ENCODE measurements at regions not wholly inside any gene's neighbourhood (a gene's known extent, or its start where the extent isn't known, plus 50 kb on each side); places are given as distances from the start of the nearest gene placed in this dataset.

DNA sequence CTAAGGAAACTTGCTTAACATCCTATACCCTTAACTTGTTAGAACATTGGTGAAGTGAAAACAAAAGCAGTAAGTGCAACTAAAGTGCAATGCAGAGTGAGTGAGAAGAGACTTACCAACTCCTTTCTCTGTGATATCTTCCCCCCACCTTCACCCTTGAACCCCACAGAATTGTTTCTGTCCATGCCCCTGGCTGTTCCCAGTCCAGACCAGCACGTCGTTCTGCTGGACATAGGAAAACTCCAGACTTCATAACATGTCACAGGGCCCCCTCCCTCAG is 91.9 kb downstream of the DAD1 start:
- Histone ChIP-seq H2AFZ (ENCODE audit: low read length) (no peak overlapping the region), H3K36me3 (ENCODE audit: low read depth, low read length) (no peaks in the 10 kb centered on the region), H3K79me2 (ENCODE audit: low read length) (no peaks in the 10 kb centered on the region), H3K4me1 (ENCODE audit: insufficient read depth, low read length) (no peaks in the 10 kb centered on the region), H3K9ac (ENCODE audit: low read length) (no peak overlapping the region), H3K4me2 (ENCODE audit: low read length) (no peak overlapping the region), H3K9me3 (ENCODE audit: low read length) (no peaks in the 10 kb centered on the region), H3K9me2 (replicated peaks; ENCODE audit: low read length) (no peaks in the 10 kb centered on the region), H3K27me3 (ENCODE audit: low read length) (peaks cover 4% of the 10 kb centered on the region; the same call in 1 of the 2 replicates), H3K4me3 (ENCODE audit: low read length) (no peak overlapping the region), H3K27ac (ENCODE audit: low read length) (no peak overlapping the region), H4K20me1 (ENCODE audit: low read length) (no peaks in the 10 kb centered on the region), H3F3A (ENCODE audit: low read length, unreplicated experiment) (no peaks in the 10 kb centered on the region)
- intact Hi-C loops (cut with micrococcal nuclease), result no loop called here
- CTCF ChIA-PET, result no interaction called here
- no peak for DNase-seq
- BruUV-seq (replicated peaks), result no TSS peak
- ATAC-seq, result no peak
- TF ChIP-seq, protein P1, sequence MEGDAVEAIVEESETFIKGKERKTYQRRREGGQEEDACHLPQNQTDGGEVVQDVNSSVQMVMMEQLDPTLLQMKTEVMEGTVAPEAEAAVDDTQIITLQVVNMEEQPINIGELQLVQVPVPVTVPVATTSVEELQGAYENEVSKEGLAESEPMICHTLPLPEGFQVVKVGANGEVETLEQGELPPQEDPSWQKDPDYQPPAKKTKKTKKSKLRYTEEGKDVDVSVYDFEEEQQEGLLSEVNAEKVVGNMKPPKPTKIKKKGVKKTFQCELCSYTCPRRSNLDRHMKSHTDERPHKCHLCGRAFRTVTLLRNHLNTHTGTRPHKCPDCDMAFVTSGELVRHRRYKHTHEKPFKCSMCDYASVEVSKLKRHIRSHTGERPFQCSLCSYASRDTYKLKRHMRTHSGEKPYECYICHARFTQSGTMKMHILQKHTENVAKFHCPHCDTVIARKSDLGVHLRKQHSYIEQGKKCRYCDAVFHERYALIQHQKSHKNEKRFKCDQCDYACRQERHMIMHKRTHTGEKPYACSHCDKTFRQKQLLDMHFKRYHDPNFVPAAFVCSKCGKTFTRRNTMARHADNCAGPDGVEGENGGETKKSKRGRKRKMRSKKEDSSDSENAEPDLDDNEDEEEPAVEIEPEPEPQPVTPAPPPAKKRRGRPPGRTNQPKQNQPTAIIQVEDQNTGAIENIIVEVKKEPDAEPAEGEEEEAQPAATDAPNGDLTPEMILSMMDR (conservative IDR thresholded peaks at IDR 0.05; ENCODE audit: low read depth, low read length), result no peak
- no peak for TF ChIP-seq EZH2 (IDR thresholded peaks at IDR 0.05; ENCODE audit: low read length, unreplicated experiment)
- no peak for TF ChIP-seq EZH2phosphoT487 (IDR thresholded peaks at IDR 0.05; ENCODE audit: borderline replicate concordance, low read length)
- POLR2A ChIA-PET (ENCODE audit: unreplicated experiment), result no interaction called here

DNA sequence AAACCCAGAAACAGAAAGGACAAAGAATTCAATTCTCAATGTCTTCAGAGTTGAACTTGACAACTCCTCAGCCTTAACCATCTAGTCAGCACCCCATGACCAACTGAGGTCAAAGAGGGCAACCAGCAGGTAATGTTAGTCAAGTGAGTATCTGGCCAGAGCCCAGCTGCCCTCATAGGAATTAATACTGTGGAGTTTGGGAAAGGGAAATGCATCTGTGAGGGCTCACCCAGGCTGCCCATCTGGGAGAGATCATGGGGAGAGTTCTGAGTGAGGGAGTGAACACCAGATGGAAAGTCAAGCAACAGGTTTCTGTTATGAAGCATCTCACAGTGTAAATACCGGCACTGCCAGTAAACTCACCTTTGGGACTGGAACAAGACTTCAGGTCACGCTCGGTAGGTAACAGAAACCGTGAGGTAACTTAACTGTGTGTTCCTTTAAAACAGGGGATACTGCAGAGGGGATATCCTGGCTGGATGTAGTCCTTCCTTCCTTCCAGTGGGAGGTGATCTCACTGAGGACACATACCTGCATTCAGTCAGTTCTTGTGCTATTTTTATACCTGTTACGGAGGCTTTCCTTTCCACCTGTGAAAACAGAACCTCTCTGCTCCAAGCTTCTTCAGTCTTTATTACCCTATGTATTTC is 94.4 kb downstream of the DAD1 start:
- Histone ChIP-seq H3K9me2 (replicated peaks; ENCODE audit: low read length) (no peaks in the 10 kb centered on the region), H3K79me2 (ENCODE audit: low read length) (no peaks in the 10 kb centered on the region), H3K4me2 (ENCODE audit: low read length) (no peak overlapping the region), H3K36me3 (ENCODE audit: low read depth, low read length) (no peaks in the 10 kb centered on the region), H3K4me1 (ENCODE audit: insufficient read depth, low read length) (no peaks in the 10 kb centered on the region), H4K20me1 (ENCODE audit: low read length) (no peaks in the 10 kb centered on the region), H3F3A (ENCODE audit: low read length, unreplicated experiment) (no peaks in the 10 kb centered on the region), H3K9ac (ENCODE audit: low read length) (no peak overlapping the region), H3K27ac (ENCODE audit: low read length) (no peak overlapping the region), H3K9me3 (ENCODE audit: low read length) (no peaks in the 10 kb centered on the region), H2AFZ (ENCODE audit: low read length) (no peak overlapping the region), H3K27me3 (ENCODE audit: low read length) (peaks cover 7% of the 10 kb centered on the region; the same call in 1 of the 2 replicates), H3K4me3 (ENCODE audit: low read length) (no peak overlapping the region)
- no TSS peak for BruUV-seq (replicated peaks)
- intact Hi-C loops (cut with micrococcal nuclease), result no loop called here
- ChIA-PET CTCF (no interaction called here), POLR2A (ENCODE audit: unreplicated experiment) (no interaction called here)
- DNase-seq (no peak), ATAC-seq (no peak)
- TF ChIP-seq EZH2 (IDR thresholded peaks at IDR 0.05; ENCODE audit: low read length, unreplicated experiment) (no peak), EZH2phosphoT487 (IDR thresholded peaks at IDR 0.05; ENCODE audit: borderline replicate concordance, low read length) (no peak)
- TF ChIP-seq, protein P1 (conservative IDR thresholded peaks at IDR 0.05; ENCODE audit: low read depth, low read length), result no peak

DNA sequence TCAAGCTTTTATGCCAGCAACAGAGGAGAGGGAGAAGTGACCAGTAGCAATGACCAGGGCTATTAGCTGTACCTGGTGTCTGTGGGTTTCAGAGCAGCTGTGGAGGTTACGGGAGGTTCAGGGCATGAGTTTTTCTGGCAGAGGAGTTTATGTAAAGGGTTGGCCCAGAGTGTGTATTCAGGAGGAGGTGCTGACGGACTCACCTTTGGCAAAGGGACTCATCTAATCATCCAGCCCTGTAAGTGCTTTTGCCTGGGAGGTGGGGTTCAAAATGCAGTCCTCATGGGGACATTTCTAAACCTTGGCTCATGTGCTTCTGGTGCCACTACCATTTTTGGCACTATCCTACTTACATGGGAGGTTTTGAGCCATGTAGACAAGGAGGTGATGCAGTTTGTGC is 95.3 kb downstream of the DAD1 start:
- H3K4me3 ChIP-seq (ENCODE audit: low read length), result no peak overlapping the region
- no peak for DNase-seq
- no peaks in the 10 kb centered on the region for H3K9me2 ChIP-seq (replicated peaks; ENCODE audit: low read length)
- no TSS peak for BruUV-seq (replicated peaks)
- no peak overlapping the region for H3K4me2 ChIP-seq (ENCODE audit: low read length)
- no peak overlapping the region for H2AFZ ChIP-seq (ENCODE audit: low read length)
- POLR2A ChIA-PET (ENCODE audit: unreplicated experiment), result no interaction called here
- peaks cover 7% of the 10 kb centered on the region; the same call in 1 of the 2 replicates for H3K27me3 ChIP-seq (ENCODE audit: low read length)
- H3K9me3 ChIP-seq (ENCODE audit: low read length), result no peaks in the 10 kb centered on the region
- H3K79me2 ChIP-seq (ENCODE audit: low read length), result no peaks in the 10 kb centered on the region
- no peaks in the 10 kb centered on the region for H3K36me3 ChIP-seq (ENCODE audit: low read depth, low read length)
- intact Hi-C loops (cut with micrococcal nuclease), result no loop called here
- H4K20me1 ChIP-seq (ENCODE audit: low read length), result no peaks in the 10 kb centered on the region
- no peak for TF ChIP-seq EZH2phosphoT487 (IDR thresholded peaks at IDR 0.05; ENCODE audit: borderline replicate concordance, low read length)
- TF ChIP-seq, protein P1 (conservative IDR thresholded peaks at IDR 0.05; ENCODE audit: low read depth, low read length), result no peak
- TF ChIP-seq EZH2 (IDR thresholded peaks at IDR 0.05; ENCODE audit: low read length, unreplicated experiment), result no peak
- H3K27ac ChIP-seq (ENCODE audit: low read length), result no peak overlapping the region
- ATAC-seq, result no peak
- no peaks in the 10 kb centered on the region for H3F3A ChIP-seq (ENCODE audit: low read length, unreplicated experiment)
- H3K9ac ChIP-seq (ENCODE audit: low read length), result no peak overlapping the region
- no peaks in the 10 kb centered on the region for H3K4me1 ChIP-seq (ENCODE audit: insufficient read depth, low read length)
- CTCF ChIA-PET, result no interaction called here
